ENCODE measurements at regions not wholly inside any gene's neighbourhood (a gene's known extent, or its start where the extent isn't known, plus 50 kb on each side); places are given as distances from the start of the nearest gene placed in this dataset.

DNA sequence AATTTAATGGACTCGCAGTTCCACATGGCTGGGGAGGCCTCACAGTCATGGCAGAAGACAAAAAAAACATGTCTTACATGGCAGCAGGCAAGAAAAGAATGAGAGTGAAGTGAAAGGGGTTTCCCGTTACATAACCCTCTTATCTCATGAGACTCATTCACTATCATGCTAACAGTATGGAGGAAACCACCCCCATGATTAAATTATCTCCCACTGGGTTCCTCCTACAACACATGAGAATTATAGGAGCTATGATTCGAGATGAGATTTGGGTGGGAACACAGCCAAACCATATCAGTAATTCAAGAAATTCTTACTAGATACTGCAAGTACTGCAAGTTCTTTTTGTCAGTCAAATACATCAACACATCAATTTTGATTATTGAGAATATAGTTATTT lies 311.4 kb upstream of the SLITRK3 start:
- ChIA-PET POLR2A (ENCODE audit: unreplicated experiment) (no interaction called here), CTCF (no interaction called here)
- no peak overlapping the region for H3K56ac ChIP-seq (ENCODE audit: extremely low read depth, insufficient read depth, low read length)
- H4K91ac ChIP-seq (ENCODE audit: insufficient read depth, low read depth, low read length), result no peak overlapping the region
- no peak overlapping the region for H3K14ac ChIP-seq (replicated peaks; ENCODE audit: low read depth, low read length)
- DNase-seq (no peak), ATAC-seq (ENCODE audit: low read depth) (no peak)
- H2AK9ac ChIP-seq (replicated peaks; ENCODE audit: low read depth, low read length, poor library complexity), result no peak overlapping the region
- H3K23ac ChIP-seq (ENCODE audit: low read depth, low read length), result no peak overlapping the region
- in situ Hi-C loops (cut with MboI; ENCODE audit: low sequenced_read_pairs) (no loop called here), dilution Hi-C loops (cut with HindIII; ENCODE audit: low sequenced_read_pairs, unreplicated experiment) (no loop called here), intact Hi-C loops (cut with micrococcal nuclease) (no loop called here)
- H3K4me2 ChIP-seq (ENCODE audit: low read depth, low read length), result no peak overlapping the region
- BruUV-seq (replicated peaks), result no TSS peak
- H4K5ac ChIP-seq (ENCODE audit: low read depth, low read length), result no peak overlapping the region
- H2BK120ac ChIP-seq (ENCODE audit: low read depth, low read length), result no peak overlapping the region
- no peaks in the 10 kb centered on the region for H3K79me1 ChIP-seq (ENCODE audit: low read depth in 1 of 2, low read length in 2 of 2)
- WGBS, 2 experiments (ENCODE audit: extremely low coverage in 2 of 2, insufficient read length in 1 of 2), result no CpG with 5 or more reads among the region's 3 CpGs
- no peak overlapping the region for H3K4ac ChIP-seq (ENCODE audit: low read depth, low read length)
- no peak overlapping the region for H3K18ac ChIP-seq (ENCODE audit: low read depth, low read length)
- no peak overlapping the region for H2BK15ac ChIP-seq (ENCODE audit: low read depth, low read length)
- H2BK5ac ChIP-seq (ENCODE audit: low read depth, low read length, poor library complexity, severe bottlenecking), result no peak overlapping the region
- no peak overlapping the region for H3K27ac ChIP-seq (ENCODE audit: insufficient read depth, low read length)
- no peaks in the 10 kb centered on the region for H3K4me1 ChIP-seq (ENCODE audit: control insufficient read depth, insufficient read depth, low read length)
- no peaks in the 10 kb centered on the region for H3K36me3 ChIP-seq (ENCODE audit: control insufficient read depth, insufficient read depth, low read length)
- H4K8ac ChIP-seq (ENCODE audit: low read depth in 2 of 2, low read length in 2 of 2), result no peak overlapping the region
- no peak overlapping the region for H3K9ac ChIP-seq (ENCODE audit: low read depth, low read length)
- no peak overlapping the region for H2AFZ ChIP-seq (replicated peaks; ENCODE audit: low read length, poor library complexity)
- no peaks in the 10 kb centered on the region for H3K27me3 ChIP-seq (ENCODE audit: control insufficient read depth, insufficient read depth, low read length)
- H4K20me1 ChIP-seq (ENCODE audit: insufficient read depth, low read length), result no peaks in the 10 kb centered on the region
- H3K9me3 ChIP-seq (ENCODE audit: control insufficient read depth, insufficient read depth, low read length), result peaks cover 2% of the 10 kb centered on the region; the same call in 1 of the 2 replicates
- TF ChIP-seq MAFK (IDR thresholded peaks at IDR 0.05; ENCODE audit: low read depth, low read length), result no peak
- H2BK20ac ChIP-seq (ENCODE audit: low read depth, low read length), result no peak overlapping the region
- H3K4me3 ChIP-seq (ENCODE audit: insufficient read depth, low read depth, low read length), result no peak overlapping the region
- H2AK5ac ChIP-seq (ENCODE audit: low read depth, low read length), result no peak overlapping the region
- H3K9me1 ChIP-seq (ENCODE audit: insufficient read depth, low read length), result no peaks in the 10 kb centered on the region

All from IMR-90 (cell line).